ENCODE measurements at regions not wholly inside any gene's neighbourhood (a gene's known extent, or its start where the extent isn't known, plus 50 kb on each side); places are given as distances from the start of the nearest gene placed in this dataset.
"Not testable (repeated sequence)": the region's sequence is repeated elsewhere in the genome, so short reads cannot be mapped to it uniquely, and the experiment has no call there.

GRCh38 chr18:1056404-1056803 is 151.7 kb downstream of the ADCYAP1 start:
- H3K4me3 ChIP-seq, result no peak overlapping the region
- TF ChIP-seq, protein P1, sequence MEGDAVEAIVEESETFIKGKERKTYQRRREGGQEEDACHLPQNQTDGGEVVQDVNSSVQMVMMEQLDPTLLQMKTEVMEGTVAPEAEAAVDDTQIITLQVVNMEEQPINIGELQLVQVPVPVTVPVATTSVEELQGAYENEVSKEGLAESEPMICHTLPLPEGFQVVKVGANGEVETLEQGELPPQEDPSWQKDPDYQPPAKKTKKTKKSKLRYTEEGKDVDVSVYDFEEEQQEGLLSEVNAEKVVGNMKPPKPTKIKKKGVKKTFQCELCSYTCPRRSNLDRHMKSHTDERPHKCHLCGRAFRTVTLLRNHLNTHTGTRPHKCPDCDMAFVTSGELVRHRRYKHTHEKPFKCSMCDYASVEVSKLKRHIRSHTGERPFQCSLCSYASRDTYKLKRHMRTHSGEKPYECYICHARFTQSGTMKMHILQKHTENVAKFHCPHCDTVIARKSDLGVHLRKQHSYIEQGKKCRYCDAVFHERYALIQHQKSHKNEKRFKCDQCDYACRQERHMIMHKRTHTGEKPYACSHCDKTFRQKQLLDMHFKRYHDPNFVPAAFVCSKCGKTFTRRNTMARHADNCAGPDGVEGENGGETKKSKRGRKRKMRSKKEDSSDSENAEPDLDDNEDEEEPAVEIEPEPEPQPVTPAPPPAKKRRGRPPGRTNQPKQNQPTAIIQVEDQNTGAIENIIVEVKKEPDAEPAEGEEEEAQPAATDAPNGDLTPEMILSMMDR (IDR thresholded peaks at IDR 0.05), result no peak
- no peak overlapping the region for H3K27ac ChIP-seq
- DNase-seq (ENCODE audit: low spot score), result no peak

GRCh38 chr18:1057367-1057766 is 152.7 kb downstream of the ADCYAP1 start:
- TF ChIP-seq, protein P1 (IDR thresholded peaks at IDR 0.05), result no peak
- H3K4me3 ChIP-seq, result no peak overlapping the region
- H3K27ac ChIP-seq, result no peak overlapping the region
- DNase-seq (ENCODE audit: low spot score), result no peak

DNA sequence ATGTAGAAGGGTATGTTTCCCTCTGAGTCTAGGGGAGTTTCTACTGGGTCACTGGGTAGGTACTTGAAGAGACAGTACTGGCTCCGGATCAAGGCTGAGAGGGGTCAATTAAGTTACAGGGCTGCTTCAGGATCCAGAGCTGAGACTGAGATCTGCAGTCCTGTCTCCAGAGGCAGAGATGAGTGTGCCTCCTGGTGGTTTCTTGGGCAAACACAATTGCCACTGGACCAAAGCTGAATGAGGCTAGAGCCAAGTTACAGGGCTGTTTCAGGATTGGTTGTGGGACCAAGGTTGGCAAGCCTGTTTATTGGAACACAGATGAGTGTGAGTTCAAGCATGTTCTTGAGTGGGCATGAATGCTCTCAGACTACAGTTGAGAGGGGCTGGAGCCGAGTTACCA is 157.9 kb downstream of the ADCYAP1 start:
- Histone ChIP-seq H3K27ac (no peak overlapping the region), H3K4me3 (no peak overlapping the region)
- TF ChIP-seq, protein P1 (IDR thresholded peaks at IDR 0.05), result no peak
- no peak for DNase-seq (ENCODE audit: low spot score)

- no peak for DNase-seq (ENCODE audit: low spot score)
- Histone ChIP-seq H3K27ac (no peak overlapping the region), H3K4me3 (no peak overlapping the region)
- TF ChIP-seq, protein P1 (IDR thresholded peaks at IDR 0.05), result no peak
Measured at GRCh38 chr18:1075322-1075721, 170.7 kb downstream of the ADCYAP1 start.

DNA sequence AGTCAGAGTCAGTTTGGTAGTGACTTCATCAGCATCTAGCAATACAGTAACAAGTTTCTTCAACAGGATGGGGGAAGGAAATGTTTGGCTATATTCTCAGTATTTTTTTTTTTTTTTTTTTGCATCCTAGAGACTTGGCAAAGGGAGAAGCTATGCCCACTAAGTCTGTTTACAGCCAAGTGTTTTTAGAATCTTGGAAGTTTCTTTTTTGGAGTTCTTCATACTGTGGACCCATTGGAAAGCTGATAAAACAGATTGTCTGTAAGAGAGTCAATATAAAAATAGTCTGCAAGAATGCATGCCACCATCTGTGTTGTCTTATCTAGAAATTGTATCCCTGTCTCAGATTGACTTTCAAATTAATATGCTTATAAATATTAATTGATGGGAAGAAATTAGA is 171.2 kb downstream of the ADCYAP1 start:
- Histone ChIP-seq H3K27ac (no peak overlapping the region), H3K4me3 (no peak overlapping the region)
- no peak for DNase-seq (ENCODE audit: low spot score)
- TF ChIP-seq, protein P1 (IDR thresholded peaks at IDR 0.05), result no peak

DNA sequence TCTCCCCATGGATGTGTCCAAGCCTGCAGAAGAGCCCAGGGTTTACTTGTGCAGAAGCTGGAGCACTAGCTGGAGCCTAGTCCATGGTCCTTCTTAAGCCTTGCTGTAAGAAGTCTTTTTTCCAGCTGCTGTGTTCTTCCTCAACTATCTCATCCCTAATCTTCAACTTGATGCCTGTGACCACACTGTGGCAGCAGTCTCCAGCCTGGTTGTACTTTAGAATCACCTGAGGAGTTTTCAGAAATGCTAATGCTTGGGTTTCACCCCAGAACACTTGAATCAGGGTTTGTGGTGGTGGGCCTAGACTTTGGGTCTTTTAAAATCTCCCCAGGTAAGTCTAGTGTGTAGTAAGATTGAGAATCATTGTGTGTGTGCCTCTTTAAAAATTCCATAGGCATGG is 173.6 kb downstream of the ADCYAP1 start:
- Histone ChIP-seq H3K4me3 (no peak overlapping the region), H3K27ac (no peak overlapping the region)
- DNase-seq (ENCODE audit: low spot score), result no peak
- TF ChIP-seq, protein P1 (IDR thresholded peaks at IDR 0.05), result no peak

- H3K27ac ChIP-seq; DNase-seq (ENCODE audit: low spot score); H3K4me3 ChIP-seq: not testable (repeated sequence)
Measured at GRCh38 chr18:1083675-1084074, 179.0 kb downstream of the ADCYAP1 start.

- DNase-seq (ENCODE audit: low spot score), result no peak
- Histone ChIP-seq H3K4me3 (no peak overlapping the region), H3K27ac (no peak overlapping the region)
- TF ChIP-seq, protein P1 (IDR thresholded peaks at IDR 0.05), result no peak
Measured at GRCh38 chr18:1090758-1091157, 186.1 kb downstream of the ADCYAP1 start.
